ENCODE measurements at regions not wholly inside any gene's neighbourhood (a gene's known extent, or its start where the extent isn't known, plus 50 kb on each side); places are given as distances from the start of the nearest gene placed in this dataset.

GRCh38 chr15:35701402-35702046 is 155.6 kb upstream of the DPH6 start:
- TF ChIP-seq CTCF (conservative IDR thresholded peaks at IDR 0.05 in 1 of 2, IDR thresholded peaks at IDR 0.05 in 1 of 2; ENCODE audit: low read depth in 1 of 2, low read length in 2 of 2) (no peak), EZH2 (IDR thresholded peaks at IDR 0.05; ENCODE audit: low read length, missing control alignments) (no peak)
